AG09319 (cell line): ENCODE measurements at regions not wholly inside any gene's neighbourhood (a gene's known extent, or its start where the extent isn't known, plus 50 kb on each side); places are given as distances from the start of the nearest gene placed in this dataset.

Experiments
- DNase-seq: peaks from one replicate; pipeline ENCODE4 v3.0.0-alpha.2; 2010; ENCODE audit warnings: low read depth; ENCODE audit errors: extremely low read depth
- TF ChIP-seq, protein P1 (sequence below): IDR thresholded peaks from 2 replicates; pipeline ENCODE4 v1.5.1; 2011; ENCODE audit warnings: low read depth, mild to moderate bottlenecking, inconsistent platforms, low read length, moderate library complexity

DNA sequence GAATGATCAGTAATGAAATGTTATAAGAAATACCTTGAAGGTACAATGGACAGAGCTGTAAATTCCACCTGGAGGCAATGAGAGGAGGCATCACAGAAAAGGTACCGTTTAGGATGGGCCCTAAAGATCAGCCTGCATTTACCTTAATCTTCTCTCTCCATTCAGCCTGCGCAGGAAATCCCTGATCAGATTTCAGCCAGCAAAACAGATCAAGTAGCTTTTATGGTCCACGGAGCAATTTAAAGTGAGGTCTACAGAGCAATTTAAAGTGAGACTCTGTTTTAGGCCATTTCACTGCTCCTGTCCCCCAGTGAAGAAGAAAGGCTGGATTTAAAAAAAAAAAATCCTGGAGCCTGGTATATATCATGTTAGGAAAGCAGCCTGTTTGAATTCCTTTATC is 195.1 kb upstream of the VCX start:
- DNase-seq: no peak
- TF ChIP-seq, protein P1, sequence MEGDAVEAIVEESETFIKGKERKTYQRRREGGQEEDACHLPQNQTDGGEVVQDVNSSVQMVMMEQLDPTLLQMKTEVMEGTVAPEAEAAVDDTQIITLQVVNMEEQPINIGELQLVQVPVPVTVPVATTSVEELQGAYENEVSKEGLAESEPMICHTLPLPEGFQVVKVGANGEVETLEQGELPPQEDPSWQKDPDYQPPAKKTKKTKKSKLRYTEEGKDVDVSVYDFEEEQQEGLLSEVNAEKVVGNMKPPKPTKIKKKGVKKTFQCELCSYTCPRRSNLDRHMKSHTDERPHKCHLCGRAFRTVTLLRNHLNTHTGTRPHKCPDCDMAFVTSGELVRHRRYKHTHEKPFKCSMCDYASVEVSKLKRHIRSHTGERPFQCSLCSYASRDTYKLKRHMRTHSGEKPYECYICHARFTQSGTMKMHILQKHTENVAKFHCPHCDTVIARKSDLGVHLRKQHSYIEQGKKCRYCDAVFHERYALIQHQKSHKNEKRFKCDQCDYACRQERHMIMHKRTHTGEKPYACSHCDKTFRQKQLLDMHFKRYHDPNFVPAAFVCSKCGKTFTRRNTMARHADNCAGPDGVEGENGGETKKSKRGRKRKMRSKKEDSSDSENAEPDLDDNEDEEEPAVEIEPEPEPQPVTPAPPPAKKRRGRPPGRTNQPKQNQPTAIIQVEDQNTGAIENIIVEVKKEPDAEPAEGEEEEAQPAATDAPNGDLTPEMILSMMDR: no peak

DNA sequence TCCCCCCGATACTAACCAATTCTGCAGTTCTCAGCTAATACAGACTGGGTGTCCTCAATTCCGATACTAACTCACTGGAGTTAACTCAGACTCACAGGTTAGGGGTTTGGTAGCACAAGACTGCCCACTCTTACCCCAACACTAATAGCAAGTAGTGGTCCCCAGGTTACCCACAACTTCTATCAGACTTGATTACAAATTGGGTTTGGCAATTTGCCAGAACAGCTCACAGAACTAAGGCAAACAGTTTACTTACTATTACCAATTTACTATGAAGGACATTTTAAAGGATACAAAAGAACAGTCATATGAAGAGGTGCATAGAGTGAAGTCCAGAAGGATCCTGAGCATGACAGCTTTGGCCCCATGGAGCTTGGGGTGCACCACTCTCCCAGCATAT is 201.8 kb upstream of the VCX start:
- TF ChIP-seq, protein P1: no peak
- DNase-seq: no peak

DNA sequence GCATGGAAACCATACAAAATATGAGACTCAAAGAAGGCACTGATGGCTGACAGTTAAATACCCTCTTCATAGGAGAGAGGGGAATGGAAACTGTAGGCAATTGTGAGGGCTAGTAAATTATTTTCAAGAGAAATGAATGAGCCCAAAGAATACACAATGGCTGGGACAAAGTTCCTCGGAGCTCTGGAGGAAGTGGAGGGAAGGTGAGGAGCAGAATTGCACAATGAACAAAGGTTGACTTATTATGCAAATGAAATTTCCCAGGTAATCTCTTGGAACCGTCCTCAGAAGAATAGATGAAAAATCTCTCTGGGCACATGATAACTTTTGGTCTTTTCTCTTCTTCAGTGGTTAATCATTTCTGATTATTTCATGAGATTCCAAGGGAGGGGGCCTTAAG is 202.6 kb upstream of the VCX start:
- DNase-seq: no peak
- TF ChIP-seq, protein P1: no peak

DNA sequence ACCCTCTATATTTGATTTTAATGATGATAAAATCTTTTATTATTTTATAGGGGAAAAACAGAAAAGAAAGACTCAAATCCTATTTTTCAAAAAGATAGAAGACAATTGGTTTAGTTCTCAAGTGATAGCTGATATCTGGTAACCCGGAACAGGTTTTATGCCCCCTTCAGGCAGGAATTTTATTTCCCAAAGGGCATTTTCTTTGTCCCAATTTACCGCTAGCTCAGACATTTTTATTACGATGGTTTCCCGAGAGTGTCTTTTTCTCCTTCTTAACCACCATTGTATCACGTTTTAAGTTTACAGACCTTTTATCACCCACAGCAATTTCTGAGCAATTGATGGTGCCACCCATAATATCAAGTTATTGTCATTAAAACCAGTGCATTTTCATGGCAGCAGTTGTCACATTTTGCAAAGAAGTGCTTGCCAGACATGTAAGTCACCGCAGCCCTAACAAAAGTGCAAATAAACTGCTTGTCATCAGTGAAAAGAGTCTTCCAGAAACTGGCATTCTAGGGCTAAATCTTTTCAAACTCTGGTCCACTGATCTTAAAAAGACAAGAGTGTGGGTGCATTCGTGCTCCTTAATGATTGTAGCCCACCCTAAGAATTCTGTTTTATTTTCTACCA is 204.8 kb upstream of the VCX start:
- no peak for DNase-seq
- TF ChIP-seq, protein P1: no peak

DNA sequence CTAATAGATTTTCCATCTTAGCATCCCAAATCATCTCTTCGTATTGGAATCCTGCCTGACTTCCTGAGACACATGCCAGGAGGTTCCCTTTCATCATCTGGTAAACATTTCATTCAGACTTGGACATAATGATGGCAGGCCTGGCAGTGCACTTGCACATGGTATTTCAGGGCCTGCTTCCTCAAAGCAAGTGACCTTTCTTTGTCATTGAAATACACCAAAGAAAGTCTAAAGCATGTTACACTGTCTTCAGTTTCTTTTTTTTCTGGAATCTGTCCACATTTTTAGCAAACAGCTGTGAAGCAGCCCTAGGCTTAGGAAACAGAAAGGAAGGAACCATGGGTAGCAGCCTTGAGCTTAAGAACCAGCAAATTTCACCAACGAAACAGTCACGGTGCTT is 205.9 kb upstream of the VCX start:
- no peak for DNase-seq
- TF ChIP-seq, protein P1: no peak

DNA sequence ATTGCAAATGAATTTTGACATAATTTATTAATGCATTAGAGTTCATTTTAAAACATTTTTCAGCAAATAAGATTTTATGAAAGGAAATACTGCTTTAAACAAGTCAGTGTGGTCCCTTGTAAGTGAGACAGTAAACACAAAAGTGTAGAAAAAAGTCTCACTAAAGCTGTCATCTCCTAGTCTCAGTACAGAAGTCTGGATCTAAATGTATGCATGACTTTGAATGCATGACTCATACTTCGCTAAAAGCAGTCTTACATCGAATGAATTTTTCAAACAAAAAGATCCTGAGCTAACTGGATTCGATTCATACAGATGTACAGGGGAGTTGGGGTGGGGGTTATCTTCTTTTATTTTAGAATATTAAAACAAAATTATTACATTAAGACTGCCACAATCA is 207.4 kb upstream of the VCX start:
- TF ChIP-seq, protein P1: no peak

DNA sequence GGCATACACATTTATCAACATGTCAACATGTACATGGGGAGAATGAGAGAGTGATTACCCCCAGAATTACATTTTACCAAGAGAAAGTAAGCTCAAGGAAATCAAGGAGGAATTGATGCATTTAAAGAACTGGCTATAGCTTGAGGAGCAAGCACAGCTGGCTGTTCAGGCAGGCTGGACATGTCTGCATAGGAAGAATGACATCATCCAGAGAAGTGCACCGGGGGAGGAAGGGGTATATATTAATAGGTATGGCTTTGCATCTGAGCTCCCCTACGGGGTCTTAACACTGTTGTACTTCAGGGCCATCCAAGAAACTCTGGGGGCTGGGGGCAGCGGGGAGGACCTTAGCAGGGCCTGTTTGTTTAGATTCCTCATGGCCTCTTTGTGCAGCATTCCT is 222.4 kb upstream of the VCX start:
- TF ChIP-seq, protein P1: no peak
- DNase-seq: no peak

More for the DNA sequence above, 207.4 kb upstream of the VCX start:
- no peak for DNase-seq
